Endothelial cell of umbilical vein (primary cell): ENCODE measurements at regions not wholly inside any gene's neighbourhood (a gene's known extent, or its start where the extent isn't known, plus 50 kb on each side); places are given as distances from the start of the nearest gene placed in this dataset.

ENCODE experiments used
- BruUV-seq: library from RNA; stranded (reverse); fragments of 400-500 nt; replicated peaks from 2 replicates; lab custom pipeline; 2021; lab: Mats Ljungman, UMichigan
- CTCF ChIA-PET: fragments of 300-600, 350-600 bp; sonication (Branson Sonifier 250); formaldehyde crosslinking; loops from one replicate; lab custom pipeline; 2021; ENCODE audit warnings: antibody characterized with exemption, inconsistent platforms; lab: Charles Lee
- POLR2A ChIA-PET: fragments of 300-600, 350-600 bp; sonication (Branson Sonifier 250); formaldehyde crosslinking; loops from one replicate; lab custom pipeline; 2021; ENCODE audit warnings: antibody characterized with exemption, inconsistent platforms; lab: Charles Lee
- DNase-seq: peaks from one replicate; pipeline ENCODE4 v3.0.0-alpha.2; 2011; ENCODE audit warnings: low read depth, low spot score
- FAIRE-seq: peaks from 2 replicates; lab custom pipeline; 2011; peaks lifted over from hg19 to GRCh38; lab: Jason Lieb, UNC
- H2AFZ ChIP-seq: 2 replicates; pipeline ENCODE4 v1.6.0; 2012; ENCODE audit warnings: low read depth, low read length, control low read depth, inconsistent platforms
- H3K27ac ChIP-seq: 2 replicates; pipeline ENCODE4 v1.5.1; 2011; ENCODE audit warnings: low read depth, mild to moderate bottlenecking, control low read depth, low read length, moderate library complexity; ENCODE audit not compliant: insufficient read depth
- H3K27me3 ChIP-seq, 2 experiments: 2 replicates each; pipeline versions ENCODE4 v1.6.0 to v1.6.1; 2011; ENCODE audit warnings: low read length in 2 of 2, mixed read lengths in 1 of 2; ENCODE audit not compliant: control insufficient read depth in 2 of 2, insufficient read depth in 2 of 2
- H3K36me3 ChIP-seq, 2 experiments: 2 replicates in 1 of 2; 3 replicates in 1 of 2; pipeline ENCODE4 v1.5.1; 2011; ENCODE audit warnings: low read length in 2 of 2, mild to moderate bottlenecking in 1 of 2, moderate library complexity in 1 of 2; ENCODE audit not compliant: control insufficient read depth in 2 of 2, insufficient read depth in 2 of 2; ENCODE audit errors: extremely low read depth in 1 of 2
- H3K4me1 ChIP-seq: 3 replicates; pipeline ENCODE4 v1.5.1; 2011; ENCODE audit warnings: mild to moderate bottlenecking, low read length; ENCODE audit not compliant: control insufficient read depth, insufficient read depth; ENCODE audit errors: extremely low read depth
- H3K4me2 ChIP-seq: 2 replicates; pipeline ENCODE4 v1.6.1; 2011; ENCODE audit warnings: low read length, control low read depth, mixed read lengths; ENCODE audit not compliant: insufficient read depth
- H3K4me3 ChIP-seq, 3 experiments: fragments of 200-600 bp in 1 of 3; sonication (generic), shearing (Covaris generic) in 1 of 3; replicated peaks in 1 of 3; 2 replicates each; pipeline ENCODE4 v1.5.1; 2011 to 2016; ENCODE audit warnings: control low read depth in 3 of 3, low read length in 3 of 3, mild to moderate bottlenecking in 2 of 3, inconsistent platforms in 1 of 3, low read depth in 1 of 3, moderate library complexity in 1 of 3; ENCODE audit not compliant: insufficient read depth in 1 of 3
- H3K79me2 ChIP-seq: 2 replicates; pipeline ENCODE4 v1.6.0; 2012; ENCODE audit warnings: low read length, inconsistent platforms; ENCODE audit not compliant: control insufficient read depth, insufficient read depth
- H3K9ac ChIP-seq: replicated peaks from 2 replicates; pipeline ENCODE3; 2011; ENCODE audit warnings: low read length, control low read depth; ENCODE audit not compliant: insufficient read depth; ENCODE audit errors: extremely low read depth
- H3K9me1 ChIP-seq: replicated peaks from 3 replicates; pipeline ENCODE4 v1.6.0; 2011; ENCODE audit warnings: mild to moderate bottlenecking, low read length; ENCODE audit not compliant: control insufficient read depth, insufficient read depth; ENCODE audit errors: extremely low read depth
- H3K9me3 ChIP-seq: replicated peaks from 2 replicates; pipeline ENCODE4 v1.5.1; 2012; ENCODE audit warnings: low read length, inconsistent platforms; ENCODE audit not compliant: control insufficient read depth, insufficient read depth
- H4K20me1 ChIP-seq: replicated peaks from 2 replicates; pipeline ENCODE3; 2011; ENCODE audit warnings: mild to moderate bottlenecking, low read length; ENCODE audit not compliant: control insufficient read depth, insufficient read depth; ENCODE audit errors: extremely low read depth
- EZH2 ChIP-seq: IDR thresholded peaks from 2 replicates; pipeline ENCODE4 v1.6.1; 2012; ENCODE audit warnings: borderline replicate concordance, low read depth, mild to moderate bottlenecking, moderate library complexity, low read length, inconsistent platforms; ENCODE audit not compliant: severe bottlenecking
- FOS ChIP-seq: IDR thresholded peaks from 2 replicates; pipeline ENCODE4 v1.6.1; 2011; ENCODE audit warnings: mild to moderate bottlenecking, low read length, moderate library complexity, borderline replicate concordance; ENCODE audit not compliant: insufficient read depth
- GATA2 ChIP-seq: IDR thresholded peaks from 2 replicates; pipeline ENCODE4 v1.7.0; 2011; ENCODE audit warnings: low read depth, mild to moderate bottlenecking, moderate library complexity, mixed read lengths, low read length; ENCODE audit not compliant: insufficient read length, insufficient read depth
- JUN ChIP-seq: IDR thresholded peaks from 2 replicates; pipeline ENCODE4 v1.6.1; 2011; ENCODE audit warnings: borderline replicate concordance, low read depth; ENCODE audit not compliant: insufficient read length, insufficient read depth
- MYC ChIP-seq: IDR thresholded peaks from one replicate; pipeline ENCODE4 v1.6.1; 2011; ENCODE audit warnings: mild to moderate bottlenecking, low read depth, low read length
- POLR2A ChIP-seq: IDR thresholded peaks from 2 replicates; pipeline ENCODE4 v1.6.1; 2012; ENCODE audit warnings: low read depth, mild to moderate bottlenecking, control low read depth, low read length
- dilution Hi-C: fragments of 300-500 bp; cut with MboI; formaldehyde crosslinking; loops from one replicate; pipeline ENCODE4 v1.15.0; 2019; ENCODE audit warnings: low sequenced_read_pairs; ENCODE audit not compliant: extremely low pct_ligation_motif_present
- intact Hi-C: fragments of 100-400 bp; cut with micrococcal nuclease; formaldehyde crosslinking; loops from one replicate; pipeline ENCODE4 v1.10.0; 2022

DNA sequence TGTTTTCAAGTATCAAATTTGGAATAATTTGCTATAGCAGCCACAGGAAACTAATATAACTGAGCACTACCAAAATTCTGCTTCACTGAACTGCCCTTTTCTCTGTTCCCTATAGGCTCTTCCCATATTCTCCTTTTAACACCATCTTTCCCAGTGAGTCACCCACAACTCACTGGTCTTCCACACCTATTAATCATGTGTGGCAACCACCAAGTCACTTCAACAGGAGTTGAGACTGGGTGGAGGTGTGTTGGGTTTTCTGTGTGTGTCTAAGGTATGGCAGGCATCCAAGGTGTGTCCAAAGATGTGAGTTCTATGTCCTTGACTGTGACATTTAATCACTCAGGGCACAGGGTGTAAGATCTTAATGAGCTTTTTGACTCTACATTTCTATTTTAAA, 610.0 kb upstream of the CDH11 start:
- DNase-seq (no peak), FAIRE-seq (no peak)
- dilution Hi-C loops (no loop called here), intact Hi-C loops (no loop called here)
- Histone ChIP-seq H2AFZ (no peak overlapping the region), H3K4me2 (no peak overlapping the region), H3K36me3 (no peaks in the 10 kb centered on the region), H3K4me1 (no peaks in the 10 kb centered on the region), H3K27ac (no peak overlapping the region), H3K9me1 (no peaks in the 10 kb centered on the region), H3K4me3 (no peak overlapping the region), H4K20me1 (no peaks in the 10 kb centered on the region), H3K79me2 (no peaks in the 10 kb centered on the region), H3K9ac (no peak overlapping the region), H3K27me3 (no peaks in the 10 kb centered on the region), H3K9me3 (no peaks in the 10 kb centered on the region)
- ChIA-PET POLR2A (no interaction called here), CTCF (no interaction called here)
- BruUV-seq, result no TSS peak
- no peak for TF ChIP-seq FOS

DNA sequence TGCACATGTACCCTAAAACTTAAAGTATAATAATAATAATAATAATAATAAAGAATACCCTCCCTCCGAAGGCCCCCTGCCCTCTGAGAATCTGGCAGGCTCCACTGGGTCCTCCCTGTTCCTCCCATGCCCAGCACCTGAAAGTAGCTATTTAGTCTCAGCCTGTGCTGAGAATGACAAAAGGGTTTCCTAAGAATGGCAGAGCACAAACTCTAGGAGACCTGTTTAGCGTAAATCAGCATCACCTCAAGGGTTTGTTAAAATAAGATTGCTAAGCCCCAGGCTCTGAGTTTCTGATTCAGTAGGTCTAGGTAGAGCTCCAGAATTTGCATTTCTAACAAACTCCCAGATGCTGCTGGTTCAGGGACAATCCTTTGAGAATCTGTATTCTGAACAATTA, 606.8 kb upstream of the CDH11 start:
- Histone ChIP-seq H3K4me1 (peaks cover 3% of the 10 kb centered on the region), H3K27ac (no peak overlapping the region), H2AFZ (no peak overlapping the region), H3K9me3 (no peaks in the 10 kb centered on the region), H3K4me3 (no peak overlapping the region), H3K4me2 (no peak overlapping the region), H3K27me3 (no peaks in the 10 kb centered on the region), H3K9ac (no peak overlapping the region), H4K20me1 (no peaks in the 10 kb centered on the region), H3K9me1 (no peaks in the 10 kb centered on the region), H3K36me3 (no peaks in the 10 kb centered on the region), H3K79me2 (no peaks in the 10 kb centered on the region)
- ChIA-PET CTCF (no interaction called here), POLR2A (no interaction called here)
- dilution Hi-C loops, result no loop called here
- TF ChIP-seq JUN (no peak), GATA2 (no peak), FOS (no peak), MYC (no peak), POLR2A (no peak), EZH2 (no peak)
- FAIRE-seq, result no peak
- intact Hi-C loops, result no loop called here
- no TSS peak for BruUV-seq
- DNase-seq, result no peak
